ENCODE measurements at regions not wholly inside any gene's neighbourhood (a gene's known extent, or its start where the extent isn't known, plus 50 kb on each side); places are given as distances from the start of the nearest gene placed in this dataset.

DNA sequence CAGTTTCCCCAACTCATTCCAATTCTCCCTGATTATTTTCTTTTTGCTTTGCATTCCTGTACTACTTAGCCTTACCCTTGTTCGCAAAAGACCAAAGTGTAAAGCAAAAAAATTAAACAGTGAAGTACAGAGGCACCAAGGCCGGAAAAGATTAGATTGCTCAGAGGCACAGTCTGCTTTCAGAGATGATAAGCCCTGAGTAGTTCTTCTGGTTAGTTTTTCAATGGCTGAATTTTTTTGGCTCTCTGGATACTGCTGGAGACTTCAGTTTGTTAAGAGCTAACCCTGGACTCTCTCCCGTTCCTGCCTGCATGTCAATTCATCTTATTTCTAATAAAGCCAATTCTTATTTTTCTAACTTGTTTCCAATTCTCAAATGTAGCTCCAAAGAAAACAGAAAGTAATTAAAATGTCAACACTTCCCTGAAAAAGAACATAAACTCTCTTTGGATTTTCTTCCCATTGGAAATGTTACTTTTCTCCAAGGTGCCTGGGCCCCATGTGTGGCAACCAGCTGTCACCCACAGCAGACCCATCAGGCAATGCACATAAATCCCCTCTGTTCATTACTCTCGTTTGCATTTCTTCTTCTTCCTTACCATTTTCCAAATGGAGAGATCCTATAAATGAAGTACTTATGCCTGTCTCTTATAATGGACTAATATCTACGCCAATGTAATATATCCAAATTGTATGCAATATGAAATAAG is 142.8 kb downstream of the BTG1 start:
- no peaks in the 10 kb centered on the region for H3K27me3 Mint-ChIP-seq (ENCODE audit: insufficient read depth)
- DNase-seq (ENCODE audit: low spot score), result no peak
- no peak overlapping the region for H3K4me3 Mint-ChIP-seq
- H3K4me1 Mint-ChIP-seq (ENCODE audit: low read depth), result peaks cover 30% of the 10 kb centered on the region
- peaks cover 27% of the 10 kb centered on the region for H3K9me3 Mint-ChIP-seq
- H3K27ac Mint-ChIP-seq, result no peak overlapping the region
- intact Hi-C loops (cut with micrococcal nuclease), result no loop called here
- peaks cover 28% of the 10 kb centered on the region for H3K36me3 Mint-ChIP-seq (ENCODE audit: low read depth)

DNA sequence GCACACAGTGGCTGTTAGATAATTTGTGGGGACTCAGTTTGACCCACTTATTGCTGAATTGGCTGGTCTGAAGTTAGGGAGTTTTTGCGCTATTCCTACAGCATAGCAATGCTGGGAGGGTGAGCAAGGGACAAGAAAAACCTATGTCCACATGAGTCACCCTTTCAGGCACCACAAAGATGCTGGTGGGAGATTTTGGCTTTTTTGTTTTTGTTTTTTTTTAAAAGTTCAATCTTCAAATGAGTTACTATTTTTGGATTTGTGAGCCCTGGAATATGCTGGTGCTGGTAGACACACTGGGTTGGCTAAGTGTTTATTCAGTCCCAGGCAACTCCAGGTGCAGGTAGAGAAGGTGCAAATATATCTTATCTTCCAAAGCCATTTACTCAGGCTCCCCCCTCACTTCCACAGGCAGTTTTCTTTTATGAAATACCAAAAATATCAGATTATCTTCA is 143.4 kb downstream of the BTG1 start:
- DNase-seq (ENCODE audit: low spot score), result no peak
- no peak overlapping the region for H3K4me3 Mint-ChIP-seq
- H3K4me1 Mint-ChIP-seq (ENCODE audit: low read depth), result peaks cover 30% of the 10 kb centered on the region
- intact Hi-C loops (cut with micrococcal nuclease), result no loop called here
- peaks cover 28% of the 10 kb centered on the region for H3K36me3 Mint-ChIP-seq (ENCODE audit: low read depth)
- H3K27me3 Mint-ChIP-seq (ENCODE audit: insufficient read depth), result no peaks in the 10 kb centered on the region
- peaks cover 31% of the 10 kb centered on the region for H3K9me3 Mint-ChIP-seq
- no peak overlapping the region for H3K27ac Mint-ChIP-seq

DNA sequence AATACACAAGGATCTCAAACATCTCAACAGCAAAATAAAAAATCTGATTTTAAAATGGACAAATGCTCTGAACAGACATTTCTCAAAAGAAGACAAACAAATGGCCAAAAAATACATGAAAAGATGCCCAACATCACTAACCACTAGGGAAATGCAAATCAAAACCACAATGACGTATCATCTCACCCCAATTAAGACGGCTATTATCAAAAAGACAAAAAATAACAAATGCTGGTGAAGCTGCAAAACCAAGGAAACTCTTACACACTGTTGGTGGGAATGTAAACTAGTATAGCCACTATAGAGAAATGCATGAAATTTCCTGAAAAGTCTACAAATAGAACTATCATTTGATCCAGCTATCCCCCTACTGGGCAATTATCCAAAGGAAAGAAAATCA is 145.0 kb downstream of the BTG1 start:
- Mint-ChIP-seq H3K4me3 (no peak overlapping the region), H3K36me3 (ENCODE audit: low read depth) (peaks cover 23% of the 10 kb centered on the region), H3K9me3 (peaks cover 36% of the 10 kb centered on the region), H3K27ac (no peak overlapping the region), H3K4me1 (ENCODE audit: low read depth) (peaks cover 30% of the 10 kb centered on the region), H3K27me3 (ENCODE audit: insufficient read depth) (no peaks in the 10 kb centered on the region)
- intact Hi-C loops (cut with micrococcal nuclease), result no loop called here
- DNase-seq (ENCODE audit: low spot score), result no peak

DNA sequence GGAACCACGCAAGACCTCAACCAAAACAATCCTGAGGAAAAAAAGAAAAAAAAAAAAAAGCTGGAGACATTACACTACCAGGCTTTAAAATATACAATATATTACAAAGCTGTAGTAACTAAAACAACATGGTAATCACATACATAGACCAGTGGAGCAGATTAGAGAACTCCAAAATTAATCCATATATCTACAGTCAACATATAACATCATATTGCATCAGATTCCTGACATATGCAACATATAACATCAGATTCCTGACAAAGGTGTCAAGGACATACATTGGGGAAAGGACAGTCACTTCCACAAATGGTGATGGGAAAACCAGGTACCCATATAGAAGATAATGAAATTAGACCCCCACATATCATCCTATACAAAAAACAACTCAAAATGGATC is 145.8 kb downstream of the BTG1 start:
- peaks cover 30% of the 10 kb centered on the region for H3K4me1 Mint-ChIP-seq (ENCODE audit: low read depth)
- peaks cover 23% of the 10 kb centered on the region for H3K36me3 Mint-ChIP-seq (ENCODE audit: low read depth)
- intact Hi-C loops (cut with micrococcal nuclease), result loop anchor here (10.0 kb wide), 2 partner anchors 65 to 405 kb away; no protein-coding TSS in a partner anchor
- DNase-seq (ENCODE audit: low spot score), result no peak
- H3K9me3 Mint-ChIP-seq, result peaks cover 36% of the 10 kb centered on the region
- no peaks in the 10 kb centered on the region for H3K27me3 Mint-ChIP-seq (ENCODE audit: insufficient read depth)
- no peak overlapping the region for H3K4me3 Mint-ChIP-seq
- H3K27ac Mint-ChIP-seq, result no peak overlapping the region

DNA sequence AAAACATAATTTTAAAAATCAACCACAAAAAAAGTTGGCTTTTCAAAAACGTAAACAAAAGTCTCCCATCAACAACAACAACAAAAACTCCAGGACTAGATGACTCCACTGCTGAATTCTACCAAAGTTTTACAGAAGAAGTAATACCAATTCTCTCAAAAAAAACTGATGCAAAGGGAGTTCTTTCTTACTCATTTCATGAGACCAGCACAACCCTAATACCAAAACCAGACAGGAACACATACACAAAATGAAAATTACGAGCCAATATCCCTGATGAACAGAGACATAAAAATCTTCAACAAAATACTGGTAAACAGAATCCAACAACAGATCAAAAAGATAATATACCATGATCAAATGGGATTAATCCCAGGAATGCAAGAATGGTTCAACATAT is 147.3 kb downstream of the BTG1 start:
- intact Hi-C loops (cut with micrococcal nuclease), result loop anchor here (10.0 kb wide), 2 partner anchors 66 to 406 kb away; no protein-coding TSS in a partner anchor
- DNase-seq (ENCODE audit: low spot score), result no peak
- Mint-ChIP-seq H3K4me3 (no peak overlapping the region), H3K27ac (no peak overlapping the region), H3K27me3 (ENCODE audit: insufficient read depth) (no peaks in the 10 kb centered on the region), H3K4me1 (ENCODE audit: low read depth) (peaks cover 30% of the 10 kb centered on the region), H3K36me3 (ENCODE audit: low read depth) (peaks cover 21% of the 10 kb centered on the region), H3K9me3 (peaks cover 36% of the 10 kb centered on the region)

DNA sequence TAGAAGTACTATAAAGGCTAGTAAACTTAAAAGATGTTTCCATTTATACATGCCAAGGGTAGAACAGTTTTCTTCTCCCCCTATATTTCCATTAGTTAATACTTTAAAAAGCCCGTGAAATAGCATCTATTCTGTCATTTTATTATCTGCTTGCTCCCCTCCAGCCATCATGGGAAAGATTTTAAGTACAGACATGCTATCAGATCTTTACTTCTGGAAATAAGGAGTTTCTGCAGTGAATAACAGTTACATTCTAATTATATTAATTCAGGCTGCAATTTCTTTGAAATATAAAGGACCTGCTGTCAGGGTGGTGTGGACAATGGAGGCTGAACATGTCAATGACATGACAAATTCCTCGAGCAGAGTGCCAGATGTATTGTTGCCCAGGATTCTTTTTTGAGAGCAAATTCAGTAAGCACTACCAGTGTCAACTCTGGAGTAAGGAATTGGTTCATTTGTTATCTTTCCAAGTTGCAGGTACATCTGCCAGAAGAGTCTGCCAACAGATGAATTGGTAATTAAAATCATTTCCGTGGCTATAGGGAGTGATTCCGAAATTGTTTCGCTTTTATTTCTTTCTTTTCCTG is 151.3 kb downstream of the BTG1 start:
- intact Hi-C loops (cut with micrococcal nuclease), result loop anchor here (5.0 to 10.0 kb wide), 4 partner anchors 70 to 653 kb away; no protein-coding TSS in a partner anchor
- Mint-ChIP-seq H3K4me3 (no peak overlapping the region), H3K27me3 (ENCODE audit: insufficient read depth) (no peaks in the 10 kb centered on the region), H3K36me3 (ENCODE audit: low read depth) (peaks cover 9% of the 10 kb centered on the region), H3K27ac (no peak overlapping the region), H3K4me1 (ENCODE audit: low read depth) (peaks cover 10% of the 10 kb centered on the region), H3K9me3 (peaks cover 20% of the 10 kb centered on the region)
- DNase-seq (ENCODE audit: low spot score), result no peak

DNA sequence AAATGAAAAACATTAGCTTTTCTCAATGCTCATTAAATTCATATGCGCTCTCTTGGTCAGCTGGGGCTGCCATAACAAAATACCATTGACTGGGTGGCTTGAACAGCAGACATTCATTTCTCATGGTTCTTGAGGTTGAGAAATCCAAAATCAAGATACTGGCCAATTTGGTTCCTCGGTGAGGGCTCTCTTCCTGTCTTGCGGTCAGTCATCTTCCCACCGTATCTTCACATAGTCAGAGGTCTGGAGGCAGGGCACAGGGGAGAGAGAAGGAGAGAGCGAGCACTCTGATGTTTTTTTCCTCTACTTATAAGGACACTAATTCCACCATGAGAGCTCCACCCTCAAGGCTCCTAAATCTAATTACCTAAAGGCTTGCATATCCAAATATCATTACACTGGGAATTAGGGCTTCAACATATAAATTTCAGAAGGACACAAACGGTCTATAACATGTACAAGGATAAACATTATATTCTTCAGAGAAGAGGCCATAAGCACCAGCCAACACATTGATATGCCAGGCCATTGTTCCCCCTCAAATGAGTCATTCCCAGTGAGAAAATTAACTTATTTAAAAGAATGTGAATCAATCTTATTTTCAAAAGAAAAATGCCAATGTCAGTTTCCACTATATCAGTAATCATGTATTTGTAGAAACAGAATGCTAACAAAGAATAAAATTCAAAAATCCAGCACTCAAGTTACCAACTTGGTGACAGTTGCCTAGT is 152.2 kb downstream of the BTG1 start:
- Mint-ChIP-seq H3K27ac (no peak overlapping the region), H3K27me3 (ENCODE audit: insufficient read depth) (no peaks in the 10 kb centered on the region)
- no peak for DNase-seq (ENCODE audit: low spot score)

DNA sequence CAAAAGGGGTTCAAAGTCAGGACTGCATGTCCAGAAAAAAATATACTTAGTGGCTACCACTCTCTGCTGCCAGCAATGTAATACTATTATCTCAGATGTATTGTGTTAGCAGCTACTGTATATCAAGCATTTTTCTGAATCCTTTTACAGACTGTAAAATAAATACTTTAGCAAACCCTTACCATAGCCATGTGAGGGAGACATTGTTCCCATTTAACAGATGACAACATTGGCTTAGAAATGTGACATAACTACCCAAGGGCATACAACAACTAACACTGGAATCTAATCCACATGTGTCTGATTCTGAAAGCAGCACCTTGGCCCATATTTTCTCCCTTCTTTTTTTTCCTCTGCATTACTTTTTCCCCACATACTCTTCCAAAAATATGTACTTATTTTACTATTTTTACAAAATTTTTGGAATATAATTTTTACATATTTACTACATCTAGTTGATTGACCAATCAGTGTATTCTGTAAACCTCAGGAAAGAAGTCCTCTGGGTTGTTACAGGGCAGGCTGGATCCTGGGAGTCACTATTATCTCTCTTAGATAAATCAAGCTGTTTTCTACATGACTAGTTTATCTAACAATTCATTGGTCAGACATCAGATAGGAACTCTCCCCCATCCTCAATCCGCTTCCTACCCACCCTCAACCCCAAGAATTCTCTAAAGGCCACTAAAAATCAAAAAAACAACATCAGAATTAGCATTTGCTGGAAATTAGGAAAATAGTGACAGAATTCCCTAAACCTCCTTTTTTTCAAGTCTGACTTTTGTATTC is 154.1 kb downstream of the BTG1 start:
- no peak for DNase-seq (ENCODE audit: low spot score)
- peaks cover 4% of the 10 kb centered on the region for H3K4me1 Mint-ChIP-seq (ENCODE audit: low read depth)
- H3K27ac Mint-ChIP-seq, result no peak overlapping the region
- intact Hi-C loops (cut with micrococcal nuclease), result loop anchor here (1.0 to 10.0 kb wide), 6 partner anchors 73 to 656 kb away; no protein-coding TSS in a partner anchor
- H3K9me3 Mint-ChIP-seq, result no peaks in the 10 kb centered on the region
- no peaks in the 10 kb centered on the region for H3K27me3 Mint-ChIP-seq (ENCODE audit: insufficient read depth)
- H3K4me3 Mint-ChIP-seq, result no peak overlapping the region
- H3K36me3 Mint-ChIP-seq (ENCODE audit: low read depth), result peaks cover 2% of the 10 kb centered on the region

More for the DNA sequence above, 152.2 kb downstream of the BTG1 start:
- Mint-ChIP-seq H3K36me3 (ENCODE audit: low read depth) (peaks cover 9% of the 10 kb centered on the region), H3K9me3 (peaks cover 15% of the 10 kb centered on the region), H3K4me1 (ENCODE audit: low read depth) (peaks cover 5% of the 10 kb centered on the region), H3K4me3 (no peak overlapping the region)
- intact Hi-C loops (cut with micrococcal nuclease), result loop anchor here (5.0 to 10.0 kb wide), 4 partner anchors 71 to 654 kb away; no protein-coding TSS in a partner anchor

DNA sequence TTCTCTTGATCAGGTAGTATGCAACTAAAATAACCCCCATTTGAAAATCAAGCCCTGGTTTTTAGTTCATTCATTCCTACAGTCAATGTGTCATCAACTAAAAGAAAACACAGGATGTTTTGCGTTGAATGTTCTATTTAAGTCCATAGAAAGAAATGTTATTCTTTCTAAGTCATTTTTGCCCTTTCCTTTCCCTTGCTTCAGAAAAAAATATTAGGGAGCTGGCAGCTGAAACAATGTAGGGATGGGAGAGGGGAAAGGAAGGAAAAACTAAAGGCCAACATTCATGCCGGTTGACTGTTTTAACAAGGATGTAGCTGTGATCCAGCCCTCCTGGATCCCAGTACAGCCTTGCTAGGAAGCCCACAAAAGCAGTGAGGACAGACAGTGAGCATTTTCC is 155.1 kb downstream of the BTG1 start:
- peaks cover 2% of the 10 kb centered on the region for H3K36me3 Mint-ChIP-seq (ENCODE audit: low read depth)
- no peaks in the 10 kb centered on the region for H3K9me3 Mint-ChIP-seq
- H3K4me1 Mint-ChIP-seq (ENCODE audit: low read depth), result peaks cover 12% of the 10 kb centered on the region
- H3K27me3 Mint-ChIP-seq (ENCODE audit: insufficient read depth), result no peaks in the 10 kb centered on the region
- intact Hi-C loops (cut with micrococcal nuclease), result loop anchor here (5.0 to 10.0 kb wide), 4 partner anchors 74 to 657 kb away; no protein-coding TSS in a partner anchor
- no peak overlapping the region for H3K4me3 Mint-ChIP-seq
- DNase-seq (ENCODE audit: low spot score), result no peak
- no peak overlapping the region for H3K27ac Mint-ChIP-seq

DNA sequence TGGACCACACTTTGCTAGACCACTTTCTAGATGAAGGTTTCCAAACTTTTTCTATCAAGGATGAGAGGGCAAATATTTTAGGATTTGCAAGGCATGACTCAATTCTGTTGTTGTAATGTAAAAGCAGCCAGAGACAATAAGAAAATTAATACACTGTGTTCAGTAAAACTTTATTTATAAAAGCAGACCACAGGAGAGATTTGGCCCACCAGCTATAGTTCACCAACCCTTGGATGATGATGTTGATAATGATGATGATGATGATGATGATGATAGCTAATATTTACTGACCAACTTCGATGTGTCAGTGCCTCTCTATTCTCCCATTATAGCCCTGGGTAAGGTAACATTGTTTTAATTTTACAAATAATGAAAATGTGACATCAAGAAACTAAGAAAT is 156.5 kb downstream of the BTG1 start:
- H3K4me3 Mint-ChIP-seq, result no peak overlapping the region
- intact Hi-C loops (cut with micrococcal nuclease), result no loop called here

DNA sequence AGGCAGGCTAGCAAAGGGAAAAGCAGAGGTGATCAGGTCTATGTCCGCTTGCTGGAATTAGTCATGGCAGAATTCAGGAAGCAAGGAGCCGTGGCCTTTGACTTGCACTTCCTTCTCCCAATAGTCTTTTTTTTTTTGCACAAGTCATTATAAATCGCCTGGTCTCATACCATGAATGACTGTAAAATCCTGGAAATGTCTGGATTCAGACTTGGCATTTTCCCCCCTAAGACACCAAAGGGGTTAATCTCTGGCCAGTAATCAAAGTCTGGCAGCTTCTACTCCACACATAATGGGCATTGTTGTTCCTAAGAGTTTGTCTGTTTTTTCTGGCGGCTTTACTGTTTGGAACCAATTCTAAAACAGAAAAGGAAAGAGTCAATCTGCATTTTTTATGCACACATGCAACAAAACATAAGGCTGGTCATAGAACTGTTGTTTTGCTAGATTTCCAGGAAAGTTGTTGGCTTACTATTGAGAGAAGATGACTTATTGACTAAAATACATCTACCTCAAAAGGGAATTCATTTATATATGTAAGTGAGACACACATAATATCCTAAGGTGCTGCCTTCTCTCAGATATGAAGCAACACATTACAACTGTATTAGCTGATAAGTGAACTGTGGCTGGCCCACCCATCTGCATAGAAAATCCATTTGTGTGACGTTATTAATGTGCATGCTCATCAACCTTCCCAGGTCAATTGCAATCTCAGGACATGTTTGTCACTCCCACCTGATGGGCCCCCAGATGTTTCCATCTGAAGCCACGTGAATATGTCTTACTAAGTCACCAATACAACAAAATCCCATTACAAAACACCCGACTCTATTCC is 157.3 kb downstream of the BTG1 start:
- Mint-ChIP-seq H3K36me3 (ENCODE audit: low read depth) (peaks cover under 1% of the 10 kb centered on the region), H3K27me3 (ENCODE audit: insufficient read depth) (no peaks in the 10 kb centered on the region), H3K4me1 (ENCODE audit: low read depth) (peaks cover 12% of the 10 kb centered on the region), H3K9me3 (no peaks in the 10 kb centered on the region), H3K27ac (no peak overlapping the region), H3K4me3 (no peak overlapping the region)
- DNase-seq (ENCODE audit: low spot score), result no peak
- intact Hi-C loops (cut with micrococcal nuclease), result no loop called here

More for the DNA sequence above, 156.5 kb downstream of the BTG1 start:
- Mint-ChIP-seq H3K9me3 (no peaks in the 10 kb centered on the region), H3K4me1 (ENCODE audit: low read depth) (peaks cover 12% of the 10 kb centered on the region), H3K36me3 (ENCODE audit: low read depth) (peaks cover 2% of the 10 kb centered on the region), H3K27ac (no peak overlapping the region), H3K27me3 (ENCODE audit: insufficient read depth) (no peaks in the 10 kb centered on the region)
- no peak for DNase-seq (ENCODE audit: low spot score)

DNA sequence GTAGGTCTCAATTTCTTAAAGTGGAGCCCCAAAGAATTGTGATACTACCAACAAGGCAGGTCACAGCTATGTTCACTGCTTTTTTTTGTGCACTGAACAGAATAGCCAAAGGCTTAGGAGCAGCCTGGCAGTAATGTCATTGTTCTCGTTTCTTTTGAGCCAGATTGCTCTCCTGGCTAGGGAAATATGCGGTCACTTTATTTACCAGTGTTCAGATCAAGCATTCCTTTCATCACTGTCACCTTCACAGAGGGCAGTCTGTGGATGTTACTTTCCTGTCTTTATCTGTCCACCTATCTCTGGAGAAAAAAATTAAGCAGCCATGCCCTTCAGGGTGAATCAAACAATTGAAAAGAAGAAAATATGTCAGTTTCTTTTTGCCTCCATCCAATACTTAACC is 159.6 kb downstream of the BTG1 start:
- intact Hi-C loops (cut with micrococcal nuclease), result no loop called here
- Mint-ChIP-seq H3K27me3 (ENCODE audit: insufficient read depth) (no peaks in the 10 kb centered on the region), H3K36me3 (ENCODE audit: low read depth) (no peaks in the 10 kb centered on the region), H3K27ac (no peak overlapping the region), H3K4me1 (ENCODE audit: low read depth) (peaks cover 12% of the 10 kb centered on the region), H3K4me3 (no peak overlapping the region), H3K9me3 (no peaks in the 10 kb centered on the region)
- DNase-seq (ENCODE audit: low spot score), result no peak

All from activated T-helper 1 cell treated with anti-CD3 and anti-CD28 coated beads, Interleukin-12 subunit alpha, Interleukin-12 subunit beta, Interleukin-2, Interleukin-4 antibody, amounts not matched to agents 30 ng/mL and 10 ng/mL and 1 ng/mL, durations not matched to agents 14 hours and 24 hours and 36 hours (primary cell).